Endodermal cell (in vitro differentiated cells): ENCODE measurements at regions not wholly inside any gene's neighbourhood (a gene's known extent, or its start where the extent isn't known, plus 50 kb on each side); places are given as distances from the start of the nearest gene placed in this dataset.

Source experiments
- DNase-seq: peaks from one replicate; pipeline ENCODE4 v3.0.0-alpha.2; 2017
- H3K27ac ChIP-seq: 2 replicates; pipeline ENCODE4 v1.5.1; 2013; ENCODE audit warnings: mild to moderate bottlenecking, low read depth, low read length, moderate library complexity
- H3K27me3 ChIP-seq: 2 replicates; pipeline ENCODE4 v1.6.1; 2013; ENCODE audit warnings: mild to moderate bottlenecking, low read length, moderate library complexity; ENCODE audit not compliant: insufficient read depth, control insufficient read depth, poor library complexity, severe bottlenecking
- H3K36me3 ChIP-seq: 2 replicates; pipeline ENCODE4 v1.7.0; 2013; ENCODE audit warnings: mild to moderate bottlenecking, low read length, moderate library complexity; ENCODE audit not compliant: control insufficient read depth, insufficient read depth
- H3K4me1 ChIP-seq: one replicate; pipeline ENCODE4 v1.7.0; 2013; ENCODE audit warnings: low read length; ENCODE audit not compliant: control insufficient read depth, insufficient read depth
- H3K4me3 ChIP-seq: 2 replicates; pipeline ENCODE4 v1.5.1; 2013; ENCODE audit warnings: mild to moderate bottlenecking, low read length, moderate library complexity
- H3K9ac ChIP-seq: 2 replicates; pipeline ENCODE4 v1.6.1; 2013; ENCODE audit warnings: mild to moderate bottlenecking, low read length, moderate library complexity; ENCODE audit not compliant: poor library complexity, severe bottlenecking; ENCODE audit errors: extremely low read depth
- H3K9me3 ChIP-seq: 2 replicates; pipeline ENCODE4 v1.6.1; 2013; ENCODE audit warnings: mild to moderate bottlenecking, low read length, moderate library complexity; ENCODE audit not compliant: control insufficient read depth
- H3K27ac Mint-ChIP-seq: 2 replicates; pipeline ENCODE4 v1.8.0; 2020; ENCODE audit warnings: mixed read lengths
- H3K27me3 Mint-ChIP-seq: 2 replicates; pipeline ENCODE4 v1.8.0; 2021; ENCODE audit warnings: mild to moderate bottlenecking, mixed read lengths; ENCODE audit not compliant: insufficient read depth
- H3K36me3 Mint-ChIP-seq: 2 replicates; pipeline ENCODE4 v1.8.0; 2020; ENCODE audit warnings: low read depth, mixed read lengths
- H3K4me1 Mint-ChIP-seq: 2 replicates; pipeline ENCODE4 v1.8.0; 2020; ENCODE audit warnings: mixed read lengths
- H3K4me3 Mint-ChIP-seq: 2 replicates; pipeline ENCODE4 v1.8.0; 2020; ENCODE audit warnings: mild to moderate bottlenecking, moderate library complexity, mixed read lengths
- H3K9me3 Mint-ChIP-seq: 2 replicates; pipeline ENCODE4 v1.8.0; 2020; ENCODE audit warnings: mild to moderate bottlenecking, mixed read lengths
- WGBS, 2 experiments: methylation state at CpG; one replicate each; pipeline versions ENCODE4 v1.1.5 to v1.1.7; 2013; ENCODE audit warnings: missing lambda C conversion rate in 2 of 2, mixed read lengths in 1 of 2; ENCODE audit not compliant: insufficient coverage in 1 of 2, insufficient read length in 1 of 2; 5-methylcytosine and 5-hydroxymethylcytosine counted together
- TF ChIP-seq, protein P1 (sequence below): fragments of 200-600 bp; sonication (generic); conservative IDR thresholded peaks from 2 replicates; pipeline ENCODE4 v1.5.0; 2021; ENCODE audit warnings: antibody characterized with exemption, mild to moderate bottlenecking

DNA sequence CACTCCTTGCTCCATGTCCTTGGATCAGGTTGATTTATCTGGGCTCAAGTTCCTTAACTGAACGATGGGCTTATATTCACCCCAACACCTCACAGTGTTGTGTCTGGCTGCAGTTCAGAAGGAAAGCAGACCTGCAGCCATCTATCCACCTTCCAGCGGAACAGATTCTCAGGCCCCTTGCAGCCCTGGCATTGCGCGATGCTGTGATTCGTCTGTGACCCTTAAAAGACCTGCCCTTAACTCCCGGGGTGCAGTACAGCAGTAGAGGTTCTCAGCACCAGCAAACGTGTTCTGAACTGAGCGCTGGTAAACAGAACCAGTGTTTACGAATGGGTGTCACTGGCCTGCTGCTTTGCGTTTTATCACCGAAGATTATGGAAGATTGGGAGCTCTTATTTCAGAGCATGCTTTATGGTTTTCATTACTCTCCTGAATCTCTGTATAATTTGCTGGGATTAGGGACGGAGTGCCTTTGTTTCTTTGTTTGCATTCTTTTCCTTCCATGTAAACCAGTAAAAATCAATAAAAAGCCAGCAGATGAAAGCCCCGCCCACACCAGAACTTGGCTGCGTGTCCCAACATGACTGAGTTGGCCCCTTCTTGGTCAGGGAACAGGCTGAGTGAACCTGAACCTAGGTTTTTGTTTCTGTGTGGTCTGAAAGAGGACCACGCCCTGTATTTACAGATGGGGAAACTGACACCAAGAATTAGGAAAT is 286.7 kb upstream of the CRY1 start:
- no peak overlapping the region for H3K27ac ChIP-seq
- no peaks in the 10 kb centered on the region for H3K27me3 ChIP-seq
- no peaks in the 10 kb centered on the region for H3K9me3 ChIP-seq
- Mint-ChIP-seq H3K36me3 (no peaks in the 10 kb centered on the region), H3K27ac (no peak overlapping the region), H3K9me3 (no peaks in the 10 kb centered on the region), H3K4me3 (no peak overlapping the region), H3K27me3 (peaks cover 8% of the 10 kb centered on the region), H3K4me1 (peaks cover 15% of the 10 kb centered on the region)
- H3K4me1 ChIP-seq = no peaks in the 10 kb centered on the region
- H3K9ac ChIP-seq = no peak overlapping the region
- H3K36me3 ChIP-seq = no peaks in the 10 kb centered on the region
- no peak for DNase-seq
- H3K4me3 ChIP-seq = no peak overlapping the region
- TF ChIP-seq, protein P1, sequence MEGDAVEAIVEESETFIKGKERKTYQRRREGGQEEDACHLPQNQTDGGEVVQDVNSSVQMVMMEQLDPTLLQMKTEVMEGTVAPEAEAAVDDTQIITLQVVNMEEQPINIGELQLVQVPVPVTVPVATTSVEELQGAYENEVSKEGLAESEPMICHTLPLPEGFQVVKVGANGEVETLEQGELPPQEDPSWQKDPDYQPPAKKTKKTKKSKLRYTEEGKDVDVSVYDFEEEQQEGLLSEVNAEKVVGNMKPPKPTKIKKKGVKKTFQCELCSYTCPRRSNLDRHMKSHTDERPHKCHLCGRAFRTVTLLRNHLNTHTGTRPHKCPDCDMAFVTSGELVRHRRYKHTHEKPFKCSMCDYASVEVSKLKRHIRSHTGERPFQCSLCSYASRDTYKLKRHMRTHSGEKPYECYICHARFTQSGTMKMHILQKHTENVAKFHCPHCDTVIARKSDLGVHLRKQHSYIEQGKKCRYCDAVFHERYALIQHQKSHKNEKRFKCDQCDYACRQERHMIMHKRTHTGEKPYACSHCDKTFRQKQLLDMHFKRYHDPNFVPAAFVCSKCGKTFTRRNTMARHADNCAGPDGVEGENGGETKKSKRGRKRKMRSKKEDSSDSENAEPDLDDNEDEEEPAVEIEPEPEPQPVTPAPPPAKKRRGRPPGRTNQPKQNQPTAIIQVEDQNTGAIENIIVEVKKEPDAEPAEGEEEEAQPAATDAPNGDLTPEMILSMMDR = no peak
- WGBS, 2 experiments = 56 to 79% methylated on average over 6 to 14 of the region's 15 CpGs

DNA sequence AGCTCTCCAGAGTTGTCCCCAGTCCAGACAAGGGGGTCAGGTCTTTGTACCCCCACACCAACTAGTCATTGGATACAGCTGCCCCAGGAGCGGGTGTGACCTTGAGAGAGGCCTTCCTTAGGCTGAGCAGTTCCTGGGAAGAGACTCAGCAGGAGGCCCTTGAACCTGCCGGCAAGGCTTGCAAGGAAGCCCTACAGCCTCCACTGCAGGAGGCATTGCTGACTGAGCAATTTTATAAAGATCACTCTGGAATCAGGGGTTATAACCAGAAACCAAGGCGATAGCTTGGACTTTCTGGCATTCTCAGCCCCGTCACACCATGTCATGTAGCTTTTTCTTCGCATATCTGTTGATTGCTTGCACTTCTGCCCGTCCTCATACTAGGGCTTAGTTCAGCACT is 291.3 kb upstream of the CRY1 start:
- Histone ChIP-seq H3K4me3 (no peak overlapping the region), H3K4me1 (no peaks in the 10 kb centered on the region), H3K27me3 (no peaks in the 10 kb centered on the region), H3K9me3 (peaks cover 7% of the 10 kb centered on the region), H3K9ac (no peak overlapping the region), H3K27ac (no peak overlapping the region), H3K36me3 (no peaks in the 10 kb centered on the region)
- WGBS, 2 experiments = 78 to 91% methylated on average over 6 of the region's 6 CpGs
- no peak for DNase-seq
- H3K27ac Mint-ChIP-seq = no peak overlapping the region
- peaks cover 17% of the 10 kb centered on the region for H3K4me1 Mint-ChIP-seq
- no peak overlapping the region for H3K4me3 Mint-ChIP-seq
- no peaks in the 10 kb centered on the region for H3K36me3 Mint-ChIP-seq
- TF ChIP-seq, protein P1 = no peak
- peaks cover 11% of the 10 kb centered on the region for H3K27me3 Mint-ChIP-seq
- H3K9me3 Mint-ChIP-seq = peaks cover 3% of the 10 kb centered on the region

DNA sequence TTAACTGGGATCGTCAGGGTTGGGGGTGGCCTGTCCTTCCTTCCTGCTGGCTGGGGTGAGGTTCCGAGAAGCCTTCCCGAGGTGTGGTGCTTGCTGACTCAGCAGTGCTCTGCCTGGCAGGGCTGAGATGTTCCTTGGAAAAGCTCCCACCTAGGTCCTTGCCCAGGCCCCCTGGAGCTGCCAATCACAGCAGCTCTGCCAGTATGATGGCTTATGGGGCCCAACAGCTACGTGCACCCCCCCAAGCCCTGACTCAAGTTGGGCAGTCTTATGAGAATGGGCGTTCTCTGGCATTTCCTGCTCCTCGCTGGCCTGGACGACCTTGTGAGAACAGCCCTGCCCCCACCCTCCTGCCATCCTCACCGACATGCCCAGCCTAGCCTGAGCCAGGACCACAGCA is 292.2 kb upstream of the CRY1 start:
- no peaks in the 10 kb centered on the region for H3K36me3 Mint-ChIP-seq
- WGBS, 2 experiments = 82% methylated on average over 8 of the region's 8 CpGs; no CpG with 5 or more reads in 1 of the 2 experiments
- TF ChIP-seq, protein P1 = no peak
- Histone ChIP-seq H3K36me3 (no peaks in the 10 kb centered on the region), H3K9ac (no peak overlapping the region), H3K27ac (no peak overlapping the region), H3K9me3 (peaks cover 11% of the 10 kb centered on the region), H3K4me3 (no peak overlapping the region), H3K27me3 (no peaks in the 10 kb centered on the region), H3K4me1 (no peaks in the 10 kb centered on the region)
- DNase-seq = no peak
- H3K4me1 Mint-ChIP-seq = peaks cover 14% of the 10 kb centered on the region
- H3K9me3 Mint-ChIP-seq = peaks cover 6% of the 10 kb centered on the region
- H3K27ac Mint-ChIP-seq = no peak overlapping the region
- H3K27me3 Mint-ChIP-seq = peaks cover 14% of the 10 kb centered on the region
- H3K4me3 Mint-ChIP-seq = no peak overlapping the region
